Sigmoid colon (tissue), 4 donors: ENCODE measurements at regions not wholly inside any gene's neighbourhood (a gene's known extent, or its start where the extent isn't known, plus 50 kb on each side); places are given as distances from the start of the nearest gene placed in this dataset.

Experiments
- POLR2AphosphoS5 ChIP-seq, 4 donors: sonication (generic); formaldehyde crosslinking; IDR thresholded peaks; one replicate each; pipeline ENCODE4 v1.6.1; 2017; ENCODE audit warnings: antibody characterized with exemption in 4 of 4
- TF ChIP-seq, protein P1 (sequence below), 4 experiments: fragments of 450-650 bp in 3 of 4; fragments of 200-600 bp in 1 of 4; IDR thresholded peaks; one replicate each; pipeline ENCODE4 v1.5.1; 2016 to 2019; ENCODE audit warnings: antibody characterized with exemption in 4 of 4, mild to moderate bottlenecking in 3 of 4, moderate library complexity in 2 of 4

GRCh38 chr21:17451364-17451891, 61.4 kb upstream of the CXADR start:
- TF ChIP-seq, protein P1, sequence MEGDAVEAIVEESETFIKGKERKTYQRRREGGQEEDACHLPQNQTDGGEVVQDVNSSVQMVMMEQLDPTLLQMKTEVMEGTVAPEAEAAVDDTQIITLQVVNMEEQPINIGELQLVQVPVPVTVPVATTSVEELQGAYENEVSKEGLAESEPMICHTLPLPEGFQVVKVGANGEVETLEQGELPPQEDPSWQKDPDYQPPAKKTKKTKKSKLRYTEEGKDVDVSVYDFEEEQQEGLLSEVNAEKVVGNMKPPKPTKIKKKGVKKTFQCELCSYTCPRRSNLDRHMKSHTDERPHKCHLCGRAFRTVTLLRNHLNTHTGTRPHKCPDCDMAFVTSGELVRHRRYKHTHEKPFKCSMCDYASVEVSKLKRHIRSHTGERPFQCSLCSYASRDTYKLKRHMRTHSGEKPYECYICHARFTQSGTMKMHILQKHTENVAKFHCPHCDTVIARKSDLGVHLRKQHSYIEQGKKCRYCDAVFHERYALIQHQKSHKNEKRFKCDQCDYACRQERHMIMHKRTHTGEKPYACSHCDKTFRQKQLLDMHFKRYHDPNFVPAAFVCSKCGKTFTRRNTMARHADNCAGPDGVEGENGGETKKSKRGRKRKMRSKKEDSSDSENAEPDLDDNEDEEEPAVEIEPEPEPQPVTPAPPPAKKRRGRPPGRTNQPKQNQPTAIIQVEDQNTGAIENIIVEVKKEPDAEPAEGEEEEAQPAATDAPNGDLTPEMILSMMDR (IDR thresholded peaks at IDR 0.05), result no peak
- TF ChIP-seq POLR2AphosphoS5 (IDR thresholded peaks at IDR 0.05), result peak in 1 of 4 donors; percentile 44
